ENCODE measurements at regions not wholly inside any gene's neighbourhood (a gene's known extent, or its start where the extent isn't known, plus 50 kb on each side); places are given as distances from the start of the nearest gene placed in this dataset.

DNA sequence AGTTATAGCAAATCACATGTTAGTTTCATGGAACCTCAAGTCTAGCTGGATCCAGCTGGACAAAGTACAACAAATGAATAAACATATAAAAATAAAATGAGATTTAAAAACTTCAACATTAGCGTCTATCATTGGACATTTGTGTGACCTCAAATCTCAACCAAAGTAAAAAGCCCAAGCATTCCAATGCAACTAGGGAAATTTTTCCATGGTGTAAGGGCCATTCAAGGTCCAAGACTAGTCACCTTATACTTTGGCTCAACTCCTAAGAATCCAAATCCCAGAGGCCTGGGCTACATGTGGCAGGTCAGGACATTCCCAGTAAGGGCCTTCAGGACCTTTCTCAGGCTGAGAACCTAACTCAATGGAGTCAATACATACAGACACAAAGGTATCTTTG lies 137.4 kb upstream of the DMAC1 start:
- Histone ChIP-seq H3K9me3 (ENCODE audit: control insufficient read depth, low read depth, low read length) (peaks cover 3% of the 10 kb centered on the region), H3K27ac (ENCODE audit: low read length) (no peak overlapping the region), H3K9ac (ENCODE audit: low read length) (no peak overlapping the region), H3K27me3 (ENCODE audit: control insufficient read depth, insufficient read depth, low read length) (no peaks in the 10 kb centered on the region), H3K4me3 (ENCODE audit: low read length) (no peak overlapping the region), H3K4me1 (ENCODE audit: control insufficient read depth, low read depth, low read length) (peaks cover 4% of the 10 kb centered on the region), H3K36me3 (ENCODE audit: control insufficient read depth, low read depth, low read length) (no peaks in the 10 kb centered on the region)

DNA sequence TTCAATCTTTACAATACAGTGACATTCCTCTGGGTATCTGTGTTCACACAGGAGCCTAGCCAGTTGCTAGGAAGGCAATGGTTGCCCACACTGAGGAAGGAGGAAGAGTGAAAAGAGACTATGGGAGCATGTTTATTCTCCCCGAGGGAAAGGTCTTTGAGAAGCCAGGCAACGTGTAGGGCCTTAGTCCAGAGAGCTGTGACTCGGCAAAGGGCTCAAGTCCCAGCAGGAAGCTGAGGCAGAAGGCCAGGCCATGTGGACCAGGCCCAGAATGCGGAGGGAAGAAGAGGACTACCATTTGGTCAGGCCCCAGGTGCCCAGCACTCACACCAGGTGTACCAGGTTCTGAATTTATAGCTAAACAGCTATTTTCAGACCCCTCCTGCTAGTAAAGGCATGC lies 136.6 kb upstream of the DMAC1 start:
- no peaks in the 10 kb centered on the region for H3K36me3 ChIP-seq (ENCODE audit: control insufficient read depth, low read depth, low read length)
- no peak overlapping the region for H3K9ac ChIP-seq (ENCODE audit: low read length)

DNA sequence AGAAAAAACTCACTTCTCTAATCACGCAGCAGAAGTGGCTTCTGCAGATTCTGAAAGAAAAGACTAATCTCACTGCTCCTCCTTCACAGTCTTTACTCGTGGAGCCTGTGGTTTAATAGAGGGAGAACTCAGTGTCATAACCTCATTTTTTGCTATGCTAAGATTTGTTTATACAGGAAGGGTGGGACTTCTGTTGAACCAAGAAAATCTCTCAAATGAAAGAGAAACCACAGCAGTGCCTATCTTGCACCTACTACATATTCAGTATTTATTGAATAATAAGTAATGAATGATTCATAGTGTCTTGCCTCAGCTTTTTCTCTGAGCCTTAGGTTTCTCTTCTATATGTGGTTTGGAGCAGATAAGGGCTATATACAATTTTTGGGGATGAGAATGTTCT lies 136.1 kb upstream of the DMAC1 start:
- H3K36me3 ChIP-seq (ENCODE audit: control insufficient read depth, low read depth, low read length), result no peaks in the 10 kb centered on the region
- no peak overlapping the region for H3K9ac ChIP-seq (ENCODE audit: low read length)
- no peak overlapping the region for H3K4me3 ChIP-seq (ENCODE audit: low read length)
- no peak overlapping the region for H3K27ac ChIP-seq (ENCODE audit: low read length)
- H3K27me3 ChIP-seq (ENCODE audit: control insufficient read depth, insufficient read depth, low read length), result no peaks in the 10 kb centered on the region
- H3K4me1 ChIP-seq (ENCODE audit: control insufficient read depth, low read depth, low read length), result peaks cover 4% of the 10 kb centered on the region
- H3K9me3 ChIP-seq (ENCODE audit: control insufficient read depth, low read depth, low read length), result peaks cover 3% of the 10 kb centered on the region

More for the DNA sequence above, 136.6 kb upstream of the DMAC1 start:
- Histone ChIP-seq H3K4me1 (ENCODE audit: control insufficient read depth, low read depth, low read length) (peaks cover 4% of the 10 kb centered on the region), H3K9me3 (ENCODE audit: control insufficient read depth, low read depth, low read length) (peaks cover 3% of the 10 kb centered on the region), H3K4me3 (ENCODE audit: low read length) (no peak overlapping the region), H3K27me3 (ENCODE audit: control insufficient read depth, insufficient read depth, low read length) (no peaks in the 10 kb centered on the region), H3K27ac (ENCODE audit: low read length) (no peak overlapping the region)

DNA sequence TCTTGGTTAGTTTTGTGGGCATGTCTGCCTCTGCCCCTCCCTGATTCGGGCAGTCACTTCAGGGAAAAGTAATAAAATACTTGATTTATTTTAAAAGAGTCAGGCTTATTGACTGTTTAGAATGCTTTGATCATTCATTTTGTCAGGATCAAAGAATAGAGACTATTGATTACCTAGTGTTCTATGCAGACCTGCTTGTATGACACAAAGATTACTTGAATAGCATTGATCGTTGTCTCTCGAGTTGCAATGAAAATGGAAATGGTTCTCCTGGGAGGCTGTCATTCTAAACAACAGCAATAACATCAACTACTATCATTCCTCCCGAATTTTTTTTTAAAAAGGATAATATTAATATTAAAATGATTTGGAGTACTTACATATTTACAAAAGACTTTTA lies 133.2 kb upstream of the DMAC1 start:
- H3K4me3 ChIP-seq (ENCODE audit: low read length), result no peak overlapping the region
- H3K27me3 ChIP-seq (ENCODE audit: control insufficient read depth, insufficient read depth, low read length), result no peaks in the 10 kb centered on the region
- H3K9ac ChIP-seq (ENCODE audit: low read length), result no peak overlapping the region
- H3K27ac ChIP-seq (ENCODE audit: low read length), result no peak overlapping the region
- H3K36me3 ChIP-seq (ENCODE audit: control insufficient read depth, low read depth, low read length), result no peaks in the 10 kb centered on the region
- no peaks in the 10 kb centered on the region for H3K9me3 ChIP-seq (ENCODE audit: control insufficient read depth, low read depth, low read length)
- peaks cover 4% of the 10 kb centered on the region for H3K4me1 ChIP-seq (ENCODE audit: control insufficient read depth, low read depth, low read length)

DNA sequence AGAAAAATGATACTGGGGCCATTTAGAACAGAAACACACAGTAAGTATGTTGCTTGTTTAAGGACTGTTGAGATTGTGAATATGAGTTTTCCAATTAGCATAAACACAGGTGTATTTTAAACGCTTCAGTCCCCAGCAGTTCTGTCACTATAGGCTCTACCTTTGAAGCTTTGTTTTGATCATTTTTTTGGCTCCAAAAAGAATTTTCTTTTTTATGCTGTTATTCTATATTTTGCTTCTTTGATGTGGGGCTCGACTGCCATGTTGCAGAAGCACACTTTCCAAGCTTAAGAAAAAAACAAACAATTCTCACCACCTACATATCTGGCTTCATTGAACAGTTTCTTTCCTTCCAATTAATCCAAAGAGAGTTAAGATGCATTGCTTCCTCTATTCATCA lies 131.0 kb upstream of the DMAC1 start:
- Histone ChIP-seq H3K9me3 (ENCODE audit: control insufficient read depth, low read depth, low read length) (no peaks in the 10 kb centered on the region), H3K9ac (ENCODE audit: low read length) (no peak overlapping the region), H3K27me3 (ENCODE audit: control insufficient read depth, insufficient read depth, low read length) (no peaks in the 10 kb centered on the region), H3K4me1 (ENCODE audit: control insufficient read depth, low read depth, low read length) (no peaks in the 10 kb centered on the region), H3K4me3 (ENCODE audit: low read length) (no peak overlapping the region), H3K36me3 (ENCODE audit: control insufficient read depth, low read depth, low read length) (no peaks in the 10 kb centered on the region), H3K27ac (ENCODE audit: low read length) (no peak overlapping the region)

DNA sequence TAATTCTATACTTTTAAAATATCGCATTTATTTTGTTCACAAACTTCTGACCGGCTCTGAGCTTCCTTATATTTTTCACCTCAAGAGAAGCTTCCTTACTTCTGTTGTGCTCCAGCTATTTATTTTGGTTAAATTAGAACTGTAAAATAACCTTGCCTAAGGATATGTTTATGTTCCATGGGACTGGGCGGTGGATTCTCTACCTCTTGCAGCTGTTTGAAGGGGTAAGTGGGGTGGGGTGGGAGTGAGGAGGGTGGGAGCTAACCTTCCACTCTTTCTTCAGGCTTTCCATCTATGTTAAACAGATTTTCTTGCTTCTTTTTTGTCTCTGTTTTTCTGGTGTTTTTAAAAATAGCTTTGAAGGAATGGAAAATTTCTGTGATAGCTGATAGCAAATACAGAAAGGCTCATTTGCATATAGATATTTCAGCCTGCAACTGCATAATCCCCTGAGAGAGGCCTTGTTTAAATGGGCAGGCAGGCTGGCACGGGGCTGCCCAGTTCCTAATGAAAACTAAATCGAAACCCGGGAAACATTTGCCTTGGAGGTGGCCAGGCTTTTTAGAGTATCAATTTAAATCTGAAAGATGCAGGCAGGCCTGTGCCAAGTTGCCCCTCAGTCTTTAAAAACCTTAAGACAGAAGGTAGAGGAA lies 122.1 kb upstream of the DMAC1 start:
- no peak overlapping the region for H3K9ac ChIP-seq (ENCODE audit: low read length)
- H3K27ac ChIP-seq (ENCODE audit: low read length), result no peak overlapping the region
- peaks cover 3% of the 10 kb centered on the region for H3K4me1 ChIP-seq (ENCODE audit: control insufficient read depth, low read depth, low read length)
- H3K9me3 ChIP-seq (ENCODE audit: control insufficient read depth, low read depth, low read length), result no peaks in the 10 kb centered on the region
- H3K27me3 ChIP-seq (ENCODE audit: control insufficient read depth, insufficient read depth, low read length), result no peaks in the 10 kb centered on the region
- H3K36me3 ChIP-seq (ENCODE audit: control insufficient read depth, low read depth, low read length), result no peaks in the 10 kb centered on the region
- H3K4me3 ChIP-seq (ENCODE audit: low read length), result no peak overlapping the region

DNA sequence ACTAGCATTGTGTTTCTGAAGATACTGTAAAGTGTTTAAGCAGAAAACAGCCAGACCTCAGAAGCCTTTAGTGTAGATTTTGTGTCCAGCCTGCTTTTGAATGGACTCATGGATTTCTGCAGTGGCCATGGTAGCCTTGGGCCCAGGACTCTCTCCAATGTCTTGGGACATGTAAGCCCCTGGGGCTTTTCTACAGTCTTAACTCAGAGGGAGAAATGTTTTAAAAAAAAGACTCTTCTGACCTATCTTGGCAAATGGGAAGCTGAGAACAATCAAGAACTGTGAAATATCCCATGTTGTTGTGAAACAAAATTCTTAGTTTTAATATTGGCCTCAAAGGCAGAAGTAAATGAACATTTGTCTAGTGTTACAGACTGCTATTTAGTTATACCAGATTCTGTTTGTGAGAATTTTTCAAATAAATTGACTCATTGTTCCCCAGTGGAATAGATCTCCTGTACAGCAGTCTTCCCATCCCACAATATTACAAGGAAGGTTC lies 112.5 kb upstream of the DMAC1 start:
- Histone ChIP-seq H3K27me3 (ENCODE audit: control insufficient read depth, insufficient read depth, low read length) (no peaks in the 10 kb centered on the region), H3K4me1 (ENCODE audit: control insufficient read depth, low read depth, low read length) (no peaks in the 10 kb centered on the region), H3K9ac (ENCODE audit: low read length) (no peak overlapping the region), H3K4me3 (ENCODE audit: low read length) (no peak overlapping the region), H3K9me3 (ENCODE audit: control insufficient read depth, low read depth, low read length) (no peaks in the 10 kb centered on the region), H3K27ac (ENCODE audit: low read length) (no peak overlapping the region), H3K36me3 (ENCODE audit: control insufficient read depth, low read depth, low read length) (no peaks in the 10 kb centered on the region)

DNA sequence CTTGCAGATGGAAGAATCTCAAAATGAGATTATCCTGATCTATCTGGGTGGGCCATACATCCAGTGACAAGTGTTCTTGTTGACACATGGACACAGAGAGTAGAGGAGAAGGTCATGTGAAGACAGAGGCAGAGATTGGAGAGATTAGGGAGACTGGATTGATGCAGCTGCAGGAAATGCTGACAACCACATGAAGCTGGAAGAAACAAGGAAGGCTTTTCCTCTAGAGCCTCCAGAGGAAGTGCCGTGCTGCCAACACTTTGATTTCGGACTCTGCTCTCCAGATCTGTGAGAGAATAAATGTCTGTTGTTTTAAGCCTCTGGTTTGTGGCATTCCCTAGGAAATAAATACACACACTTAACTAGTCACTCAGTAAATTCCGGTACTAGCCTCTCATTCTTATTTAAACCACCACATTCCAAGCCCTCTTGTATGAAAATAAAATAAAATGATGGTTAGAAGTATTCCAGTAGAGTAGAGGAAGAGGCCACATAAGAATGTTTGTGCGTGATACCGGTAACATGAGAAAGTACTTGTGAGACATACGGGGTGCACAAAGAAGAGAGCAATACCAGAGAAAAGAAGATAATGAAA lies 110.9 kb upstream of the DMAC1 start:
- Histone ChIP-seq H3K4me3 (ENCODE audit: low read length) (no peak overlapping the region), H3K27me3 (ENCODE audit: control insufficient read depth, insufficient read depth, low read length) (no peaks in the 10 kb centered on the region), H3K36me3 (ENCODE audit: control insufficient read depth, low read depth, low read length) (no peaks in the 10 kb centered on the region), H3K9ac (ENCODE audit: low read length) (no peak overlapping the region), H3K27ac (ENCODE audit: low read length) (no peak overlapping the region), H3K9me3 (ENCODE audit: control insufficient read depth, low read depth, low read length) (no peaks in the 10 kb centered on the region), H3K4me1 (ENCODE audit: control insufficient read depth, low read depth, low read length) (no peaks in the 10 kb centered on the region)

DNA sequence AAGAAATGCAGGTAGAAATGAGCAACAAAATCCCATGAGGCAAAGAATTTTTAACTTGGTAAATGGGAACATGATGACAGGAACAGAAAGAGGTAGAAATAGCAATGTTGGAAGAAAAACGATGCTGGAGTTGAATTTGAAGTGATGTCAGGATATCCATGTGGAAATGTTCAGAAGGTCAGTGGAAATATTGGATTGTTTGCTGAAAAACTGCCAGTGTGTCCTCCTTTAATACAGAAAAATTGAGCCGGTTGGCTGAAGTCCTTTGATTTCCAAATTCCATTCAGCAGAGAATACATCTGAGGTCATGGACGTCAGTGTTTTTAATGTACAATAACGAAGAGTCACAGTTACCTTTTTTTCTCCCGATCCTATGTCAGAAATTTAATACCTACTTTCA lies 110.0 kb upstream of the DMAC1 start:
- Histone ChIP-seq H3K27ac (ENCODE audit: low read length) (no peak overlapping the region), H3K36me3 (ENCODE audit: control insufficient read depth, low read depth, low read length) (no peaks in the 10 kb centered on the region), H3K4me3 (ENCODE audit: low read length) (no peak overlapping the region), H3K4me1 (ENCODE audit: control insufficient read depth, low read depth, low read length) (no peaks in the 10 kb centered on the region), H3K9me3 (ENCODE audit: control insufficient read depth, low read depth, low read length) (no peaks in the 10 kb centered on the region), H3K9ac (ENCODE audit: low read length) (no peak overlapping the region), H3K27me3 (ENCODE audit: control insufficient read depth, insufficient read depth, low read length) (no peaks in the 10 kb centered on the region)

DNA sequence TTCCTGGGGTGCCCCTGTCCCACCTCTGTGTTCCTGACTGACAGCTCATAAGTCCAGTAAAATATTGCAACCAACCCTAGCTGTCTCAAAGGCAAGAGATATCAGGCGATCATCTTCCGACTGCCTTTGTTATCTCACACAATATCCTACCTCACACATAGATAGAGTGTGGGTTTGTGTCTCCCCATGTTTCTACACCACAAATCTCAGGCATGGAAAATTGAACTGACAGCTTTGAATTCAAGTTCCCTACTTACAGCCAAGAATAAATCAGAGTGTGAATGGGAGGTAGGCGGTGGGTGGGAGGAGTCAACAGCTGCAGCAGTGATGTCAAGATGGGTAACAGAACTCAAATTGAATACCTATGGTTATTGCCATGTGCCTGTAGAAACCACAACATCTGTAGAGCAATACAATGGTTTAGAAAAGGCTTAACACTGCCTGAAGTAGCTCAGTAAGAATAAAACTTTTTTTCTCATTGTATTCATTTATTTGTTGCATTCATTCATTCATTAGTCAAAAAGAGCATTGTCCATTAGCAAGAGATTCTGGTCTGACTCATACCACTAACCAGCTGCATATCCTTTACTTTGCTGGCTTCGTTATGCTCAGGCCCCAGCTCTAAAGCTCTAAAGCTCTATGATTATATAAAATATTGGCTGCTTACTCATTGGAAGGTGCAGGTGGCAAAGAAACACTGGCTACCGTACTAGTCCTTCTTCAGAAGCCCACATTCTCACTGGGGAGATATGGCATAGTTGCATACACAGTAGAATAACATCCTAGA lies 108.2 kb upstream of the DMAC1 start:
- no peaks in the 10 kb centered on the region for H3K4me1 ChIP-seq (ENCODE audit: control insufficient read depth, low read depth, low read length)
- no peak overlapping the region for H3K9ac ChIP-seq (ENCODE audit: low read length)
- no peaks in the 10 kb centered on the region for H3K27me3 ChIP-seq (ENCODE audit: control insufficient read depth, insufficient read depth, low read length)
- no peak overlapping the region for H3K27ac ChIP-seq (ENCODE audit: low read length)
- no peaks in the 10 kb centered on the region for H3K9me3 ChIP-seq (ENCODE audit: control insufficient read depth, low read depth, low read length)
- H3K36me3 ChIP-seq (ENCODE audit: control insufficient read depth, low read depth, low read length), result no peaks in the 10 kb centered on the region
- no peak overlapping the region for H3K4me3 ChIP-seq (ENCODE audit: low read length)

DNA sequence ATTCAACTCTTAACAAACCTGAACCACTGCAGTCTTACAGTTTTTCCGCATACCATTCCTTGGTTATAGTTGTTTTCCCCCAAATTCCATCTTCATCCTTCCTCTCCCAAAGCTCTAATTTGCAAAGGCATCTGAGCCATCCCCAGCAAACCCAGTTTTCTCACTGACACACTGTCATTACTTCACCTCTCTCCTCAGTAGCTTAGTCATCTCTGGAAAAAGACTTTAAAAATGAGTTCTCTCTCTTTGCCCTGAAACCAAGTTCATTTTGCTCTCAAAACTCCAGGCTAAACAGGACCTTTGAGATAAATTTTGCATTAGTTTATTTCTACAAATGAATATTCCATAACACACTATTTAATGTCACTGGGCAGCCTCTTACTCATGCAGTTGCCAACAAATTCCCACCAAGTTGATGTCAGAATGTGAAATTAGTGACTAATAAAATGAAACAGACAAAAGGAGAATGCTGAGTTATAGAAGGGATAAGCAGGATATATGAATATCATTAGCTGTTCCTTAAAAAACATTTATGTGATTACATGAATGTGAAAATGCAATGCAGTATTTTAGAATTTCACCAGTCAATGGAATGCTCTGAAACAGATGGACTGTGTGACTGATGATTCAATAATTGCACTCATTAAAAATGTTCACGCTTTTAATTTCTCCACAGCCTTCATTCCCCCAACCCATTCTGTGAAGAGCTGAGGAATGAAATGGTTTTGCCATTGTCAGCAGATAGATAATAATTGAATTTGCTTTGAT lies 107.4 kb upstream of the DMAC1 start:
- Histone ChIP-seq H3K4me3 (ENCODE audit: low read length) (no peak overlapping the region), H3K27me3 (ENCODE audit: control insufficient read depth, insufficient read depth, low read length) (no peaks in the 10 kb centered on the region), H3K9me3 (ENCODE audit: control insufficient read depth, low read depth, low read length) (no peaks in the 10 kb centered on the region), H3K36me3 (ENCODE audit: control insufficient read depth, low read depth, low read length) (no peaks in the 10 kb centered on the region), H3K27ac (ENCODE audit: low read length) (no peak overlapping the region), H3K9ac (ENCODE audit: low read length) (no peak overlapping the region), H3K4me1 (ENCODE audit: control insufficient read depth, low read depth, low read length) (no peaks in the 10 kb centered on the region)
